HEK293 (cell line): ENCODE measurements at regions not wholly inside any gene's neighbourhood (a gene's known extent, or its start where the extent isn't known, plus 50 kb on each side); places are given as distances from the start of the nearest gene placed in this dataset.

Source experiments
- SETDB1 ChIP-seq: IDR thresholded peaks from one replicate; pipeline ENCODE4 v1.6.1; 2017; ENCODE audit warnings: mild to moderate bottlenecking, low read length, moderate library complexity, mixed read lengths; ENCODE audit not compliant: insufficient read length
- ZBTB10 ChIP-seq: fragments of 450-650 bp; formaldehyde crosslinking; IDR thresholded peaks from 2 replicates; pipeline ENCODE4 v1.5.1; 2016; ENCODE audit warnings: missing biosample characterization, missing genetic modification characterization
- ZNF140 ChIP-seq: fragments of 450-650 bp; formaldehyde crosslinking; IDR thresholded peaks from 2 replicates; pipeline ENCODE4 v1.5.1; 2016; ENCODE audit warnings: missing biosample characterization, missing genetic modification characterization
- ZNF174 ChIP-seq: fragments of 450-650 bp; formaldehyde crosslinking; IDR thresholded peaks from 2 replicates; pipeline ENCODE4 v1.5.0; 2017; ENCODE audit warnings: missing biosample characterization, mild to moderate bottlenecking, missing genetic modification characterization
- ZNF175 ChIP-seq: fragments of 450-650 bp; formaldehyde crosslinking; IDR thresholded peaks from 2 replicates; pipeline ENCODE4 v1.5.1; 2016; ENCODE audit warnings: missing biosample characterization, missing genetic modification characterization
- ZNF221 ChIP-seq: fragments of 450-650 bp; formaldehyde crosslinking; IDR thresholded peaks from 2 replicates; pipeline ENCODE4 v1.5.1; 2017; ENCODE audit warnings: missing biosample characterization, missing genetic modification characterization, borderline replicate concordance
- ZNF354C ChIP-seq: fragments of 450-650 bp; formaldehyde crosslinking; IDR thresholded peaks from 2 replicates; pipeline ENCODE4 v1.5.1; 2016; ENCODE audit warnings: missing biosample characterization, missing genetic modification characterization, low read depth, borderline replicate concordance
- ZNF423 ChIP-seq: fragments of 450-650 bp; formaldehyde crosslinking; IDR thresholded peaks from 2 replicates; pipeline ENCODE4 v1.5.1; 2016; ENCODE audit warnings: missing biosample characterization, missing genetic modification characterization
- ZNF560 ChIP-seq: fragments of 450-650 bp; formaldehyde crosslinking; IDR thresholded peaks from 2 replicates; pipeline ENCODE4 v1.5.1; 2017; ENCODE audit warnings: missing biosample characterization, missing genetic modification characterization, borderline replicate concordance
- ZNF571 ChIP-seq: fragments of 450-650 bp; formaldehyde crosslinking; IDR thresholded peaks from 2 replicates; pipeline ENCODE4 v1.5.0; 2017; ENCODE audit warnings: missing biosample characterization, missing genetic modification characterization
- TF ChIP-seq, protein P1 (sequence below): fragments of 450-650 bp; formaldehyde crosslinking; IDR thresholded peaks from 2 replicates; pipeline ENCODE4 v1.5.1; 2016; ENCODE audit warnings: missing biosample characterization, missing genetic modification characterization
- TF ChIP-seq, protein P2 (sequence below): fragments of 450-650 bp; formaldehyde crosslinking; IDR thresholded peaks from 2 replicates; pipeline ENCODE4 v1.5.1; 2016; ENCODE audit warnings: missing biosample characterization, missing genetic modification characterization

DNA sequence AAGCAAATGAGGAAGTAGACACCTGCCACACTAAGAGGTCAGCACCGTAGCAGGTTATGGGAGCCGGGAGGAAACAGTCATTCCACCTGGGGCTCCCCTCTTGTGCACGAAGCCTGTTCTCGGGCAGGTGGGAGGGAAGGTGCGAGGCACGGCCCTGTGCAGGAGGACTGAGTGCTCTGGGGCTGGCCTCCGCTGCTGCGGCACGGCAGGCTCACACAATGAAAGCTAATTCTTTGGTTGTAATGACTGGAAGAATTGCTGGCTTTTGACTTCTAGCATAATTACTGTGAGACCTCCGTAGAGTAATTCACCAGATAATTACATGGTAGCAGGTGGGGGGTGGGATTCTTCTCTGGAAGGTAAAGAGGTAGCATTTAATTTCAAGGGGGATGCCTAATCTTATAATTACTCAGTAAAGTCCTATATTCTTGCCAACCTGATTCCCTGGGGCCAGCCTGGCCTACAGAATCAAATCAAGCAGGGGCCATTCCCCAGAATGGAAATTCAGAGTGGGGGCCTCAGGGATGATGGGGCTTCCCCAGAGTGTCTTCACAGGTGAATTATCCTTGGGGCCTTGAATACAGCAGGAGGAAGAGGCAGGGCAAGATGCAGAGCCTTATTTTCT lies 129.1 kb downstream of the TPRA1 start:
- TF ChIP-seq ZNF560 (tag by site-specific recombination), result no peak
- TF ChIP-seq ZNF571 (tag by site-specific recombination), result no peak
- TF ChIP-seq, protein P1, sequence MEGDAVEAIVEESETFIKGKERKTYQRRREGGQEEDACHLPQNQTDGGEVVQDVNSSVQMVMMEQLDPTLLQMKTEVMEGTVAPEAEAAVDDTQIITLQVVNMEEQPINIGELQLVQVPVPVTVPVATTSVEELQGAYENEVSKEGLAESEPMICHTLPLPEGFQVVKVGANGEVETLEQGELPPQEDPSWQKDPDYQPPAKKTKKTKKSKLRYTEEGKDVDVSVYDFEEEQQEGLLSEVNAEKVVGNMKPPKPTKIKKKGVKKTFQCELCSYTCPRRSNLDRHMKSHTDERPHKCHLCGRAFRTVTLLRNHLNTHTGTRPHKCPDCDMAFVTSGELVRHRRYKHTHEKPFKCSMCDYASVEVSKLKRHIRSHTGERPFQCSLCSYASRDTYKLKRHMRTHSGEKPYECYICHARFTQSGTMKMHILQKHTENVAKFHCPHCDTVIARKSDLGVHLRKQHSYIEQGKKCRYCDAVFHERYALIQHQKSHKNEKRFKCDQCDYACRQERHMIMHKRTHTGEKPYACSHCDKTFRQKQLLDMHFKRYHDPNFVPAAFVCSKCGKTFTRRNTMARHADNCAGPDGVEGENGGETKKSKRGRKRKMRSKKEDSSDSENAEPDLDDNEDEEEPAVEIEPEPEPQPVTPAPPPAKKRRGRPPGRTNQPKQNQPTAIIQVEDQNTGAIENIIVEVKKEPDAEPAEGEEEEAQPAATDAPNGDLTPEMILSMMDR, result no peak
- TF ChIP-seq ZNF174, result no peak
- TF ChIP-seq ZNF221 (tag by site-specific recombination), result no peak
- TF ChIP-seq SETDB1, result no peak
- no peak for TF ChIP-seq ZNF354C
- no peak for TF ChIP-seq ZNF140 (tag by site-specific recombination)
- TF ChIP-seq ZNF423 (tag by site-specific recombination), result no peak
- TF ChIP-seq ZBTB10, result no peak
- TF ChIP-seq, protein P2, sequence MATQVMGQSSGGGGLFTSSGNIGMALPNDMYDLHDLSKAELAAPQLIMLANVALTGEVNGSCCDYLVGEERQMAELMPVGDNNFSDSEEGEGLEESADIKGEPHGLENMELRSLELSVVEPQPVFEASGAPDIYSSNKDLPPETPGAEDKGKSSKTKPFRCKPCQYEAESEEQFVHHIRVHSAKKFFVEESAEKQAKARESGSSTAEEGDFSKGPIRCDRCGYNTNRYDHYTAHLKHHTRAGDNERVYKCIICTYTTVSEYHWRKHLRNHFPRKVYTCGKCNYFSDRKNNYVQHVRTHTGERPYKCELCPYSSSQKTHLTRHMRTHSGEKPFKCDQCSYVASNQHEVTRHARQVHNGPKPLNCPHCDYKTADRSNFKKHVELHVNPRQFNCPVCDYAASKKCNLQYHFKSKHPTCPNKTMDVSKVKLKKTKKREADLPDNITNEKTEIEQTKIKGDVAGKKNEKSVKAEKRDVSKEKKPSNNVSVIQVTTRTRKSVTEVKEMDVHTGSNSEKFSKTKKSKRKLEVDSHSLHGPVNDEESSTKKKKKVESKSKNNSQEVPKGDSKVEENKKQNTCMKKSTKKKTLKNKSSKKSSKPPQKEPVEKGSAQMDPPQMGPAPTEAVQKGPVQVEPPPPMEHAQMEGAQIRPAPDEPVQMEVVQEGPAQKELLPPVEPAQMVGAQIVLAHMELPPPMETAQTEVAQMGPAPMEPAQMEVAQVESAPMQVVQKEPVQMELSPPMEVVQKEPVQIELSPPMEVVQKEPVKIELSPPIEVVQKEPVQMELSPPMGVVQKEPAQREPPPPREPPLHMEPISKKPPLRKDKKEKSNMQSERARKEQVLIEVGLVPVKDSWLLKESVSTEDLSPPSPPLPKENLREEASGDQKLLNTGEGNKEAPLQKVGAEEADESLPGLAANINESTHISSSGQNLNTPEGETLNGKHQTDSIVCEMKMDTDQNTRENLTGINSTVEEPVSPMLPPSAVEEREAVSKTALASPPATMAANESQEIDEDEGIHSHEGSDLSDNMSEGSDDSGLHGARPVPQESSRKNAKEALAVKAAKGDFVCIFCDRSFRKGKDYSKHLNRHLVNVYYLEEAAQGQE (tag by site-specific recombination), result no peak
- no peak for TF ChIP-seq ZNF175 (tag by site-specific recombination)
